ENCODE measurements at regions not wholly inside any gene's neighbourhood (a gene's known extent, or its start where the extent isn't known, plus 50 kb on each side); places are given as distances from the start of the nearest gene placed in this dataset.

- TF ChIP-seq EZH2 (IDR thresholded peaks at IDR 0.05; ENCODE audit: insufficient read depth, poor library complexity, severe bottlenecking) (no peak), EZH2phosphoT487 (IDR thresholded peaks at IDR 0.05; ENCODE audit: insufficient read depth, low read depth) (no peak)
These were observed 420.6 kb downstream of the TBL1XR1 start for GRCh38 chr3:176776622-176777175.
